GM23248 (cell line): ENCODE measurements at regions not wholly inside any gene's neighbourhood (a gene's known extent, or its start where the extent isn't known, plus 50 kb on each side); places are given as distances from the start of the nearest gene placed in this dataset.

Source experiments
- DNase-seq: peaks from one replicate; pipeline ENCODE4 v3.0.0-alpha.2; 2015
- H2AFZ ChIP-seq: fragments of 200-600 bp; sonication (generic); 2 replicates; pipeline ENCODE4 v1.6.1; 2016; ENCODE audit warnings: antibody characterized with exemption
- H3F3A ChIP-seq: fragments of 200-600 bp; sonication (generic); 2 replicates; pipeline ENCODE4 v1.6.1; 2016; ENCODE audit warnings: mild to moderate bottlenecking, antibody characterized with exemption, mixed run types; ENCODE audit not compliant: insufficient read depth
- H3K27ac ChIP-seq: fragments of 200-600 bp; sonication (generic); 2 replicates; pipeline ENCODE4 v1.5.1; 2016; ENCODE audit warnings: mild to moderate bottlenecking
- H3K27me3 ChIP-seq: fragments of 200-600 bp; sonication (generic); replicated peaks from 2 replicates; pipeline ENCODE4 v1.6.1; 2016; ENCODE audit warnings: mild to moderate bottlenecking; ENCODE audit not compliant: insufficient read depth
- H3K36me3 ChIP-seq: fragments of 200-600 bp; sonication (generic); 2 replicates; pipeline ENCODE4 v1.6.1; 2016; ENCODE audit warnings: low read depth, mild to moderate bottlenecking
- H3K4me1 ChIP-seq: fragments of 200-600 bp; sonication (generic); 2 replicates; pipeline ENCODE4 v1.6.1; 2016; ENCODE audit warnings: mild to moderate bottlenecking; ENCODE audit not compliant: insufficient read depth
- H3K4me2 ChIP-seq: fragments of 200-600 bp; sonication (generic); one replicate; pipeline ENCODE4 v1.6.1; 2016; ENCODE audit warnings: mild to moderate bottlenecking; ENCODE audit not compliant: unreplicated experiment
- H3K4me3 ChIP-seq: fragments of 200-600 bp; sonication (generic); 2 replicates; pipeline ENCODE4 v1.5.1; 2016; ENCODE audit warnings: mild to moderate bottlenecking
- H3K79me2 ChIP-seq: fragments of 200-600 bp; sonication (generic); 2 replicates; pipeline ENCODE4 v1.6.1; 2016; ENCODE audit warnings: mild to moderate bottlenecking; ENCODE audit not compliant: insufficient read depth
- H3K9ac ChIP-seq: fragments of 200-600 bp; sonication (generic); 2 replicates; pipeline ENCODE4 v1.6.1; 2016; ENCODE audit warnings: mild to moderate bottlenecking
- H3K9me2 ChIP-seq: fragments of 200-600 bp; sonication (generic); 2 replicates; pipeline ENCODE4 v1.6.1; 2016; ENCODE audit warnings: mixed run types, mild to moderate bottlenecking, moderate library complexity; ENCODE audit not compliant: insufficient read depth
- H3K9me3 ChIP-seq: fragments of 200-600 bp; sonication (generic); one replicate; pipeline ENCODE4 v1.6.1; 2017; ENCODE audit warnings: low read depth
- H4K20me1 ChIP-seq: fragments of 200-600 bp; sonication (generic); 2 replicates; pipeline ENCODE4 v1.6.0; 2016; ENCODE audit not compliant: insufficient read depth
- EZH2 ChIP-seq: fragments of 200-600 bp; sonication (generic); IDR thresholded peaks from 2 replicates; pipeline ENCODE4 v1.6.1; 2018; ENCODE audit warnings: antibody characterized with exemption, mild to moderate bottlenecking; ENCODE audit not compliant: insufficient read depth, poor library complexity, severe bottlenecking
- EZH2phosphoT487 ChIP-seq: fragments of 200-600 bp; sonication (generic); IDR thresholded peaks from 2 replicates; pipeline ENCODE4 v1.6.1; 2018; ENCODE audit warnings: antibody characterized with exemption, moderate library complexity, mild to moderate bottlenecking, low read depth; ENCODE audit not compliant: insufficient read depth
- WGBS, 2 experiments: methylation state at CpG; one replicate each; pipeline ENCODE4 v1.1.6; 2015 to 2017; ENCODE audit warnings: low lambda C conversion rate in 2 of 2, low coverage in 1 of 2; ENCODE audit errors: missing lambda C conversion rate in 2 of 2; 5-methylcytosine and 5-hydroxymethylcytosine counted together
- in situ Hi-C: fragments of 300-500 bp; cut with MboI; formaldehyde crosslinking; loops from 2 replicates; pipeline ENCODE4 v1.15.0; 2020

DNA sequence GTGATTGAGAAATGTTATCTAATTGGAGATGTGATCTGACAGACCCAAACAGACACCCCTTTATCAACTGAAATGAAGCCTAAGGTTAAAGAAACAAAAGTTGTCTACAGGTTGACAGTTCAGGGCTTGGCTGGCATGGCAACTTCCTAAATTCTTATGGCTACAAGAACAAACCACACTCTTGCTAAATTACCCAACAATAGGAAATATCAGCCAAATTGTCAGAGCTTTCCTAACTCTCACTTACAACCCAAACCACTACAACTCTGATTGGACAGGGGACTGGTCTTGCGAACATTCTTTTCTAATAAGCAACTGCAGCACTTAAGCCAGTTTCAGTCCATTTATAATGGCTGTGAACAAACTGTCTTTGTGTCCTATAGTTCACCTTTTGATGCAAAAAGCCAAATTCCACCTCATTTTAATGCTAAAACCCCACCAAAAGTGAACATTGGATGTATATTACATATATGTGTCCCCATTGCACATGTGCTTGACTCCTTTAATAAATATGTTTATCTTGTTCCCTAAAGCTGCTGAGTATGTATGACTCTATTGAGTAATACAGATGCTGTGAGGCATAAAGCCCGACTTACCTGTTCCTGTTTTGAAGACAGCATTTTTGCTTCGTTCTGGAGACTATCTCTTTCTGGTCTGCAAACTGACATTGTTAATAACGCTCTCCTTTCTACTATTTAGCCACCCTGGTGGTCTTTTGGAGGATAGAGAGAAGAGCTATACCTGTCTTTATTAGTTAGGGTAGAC is 101.3 kb upstream of the HMCN1 start:
- DNase-seq, result peak; percentile 81
- Histone ChIP-seq H3K9ac (no peak overlapping the region), H3K79me2 (no peaks in the 10 kb centered on the region), H3K36me3 (no peaks in the 10 kb centered on the region), H3F3A (peaks cover 4% of the 10 kb centered on the region; the same call in 1 of the 2 replicates), H3K9me2 (no peaks in the 10 kb centered on the region), H3K27ac (no peak overlapping the region), H3K27me3 (no peaks in the 10 kb centered on the region), H4K20me1 (no peaks in the 10 kb centered on the region), H3K9me3 (no peaks in the 10 kb centered on the region), H3K4me3 (no peak overlapping the region), H2AFZ (no peak overlapping the region), H3K4me2 (peak overlapping the region; percentile 6), H3K4me1 (peaks cover 12% of the 10 kb centered on the region)
- in situ Hi-C loops, result no loop called here
- WGBS, 2 experiments, result 76 to 80% methylated on average over 4 of the region's 4 CpGs
- TF ChIP-seq EZH2 (no peak), EZH2phosphoT487 (no peak)

DNA sequence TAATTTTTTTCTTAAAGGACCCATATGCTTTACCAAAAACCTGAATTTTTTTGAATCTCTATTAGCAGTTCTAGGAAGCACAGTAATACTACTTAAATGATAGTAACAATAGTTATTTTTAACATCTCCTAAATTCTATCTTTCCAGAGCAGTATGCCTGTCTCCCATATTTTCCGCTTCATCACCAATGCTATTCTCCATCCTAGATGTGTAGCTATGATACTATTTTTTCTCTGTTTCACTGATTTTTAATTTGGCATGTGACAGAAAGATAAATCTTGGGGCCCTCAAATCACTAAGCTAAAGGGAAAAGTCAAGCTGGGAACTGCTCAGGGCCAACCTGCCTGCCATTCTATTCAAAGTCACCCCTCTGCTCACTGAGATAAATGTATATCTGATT is 102.3 kb upstream of the HMCN1 start:
- in situ Hi-C loops, result no loop called here
- no peaks in the 10 kb centered on the region for H3K9me3 ChIP-seq

DNA sequence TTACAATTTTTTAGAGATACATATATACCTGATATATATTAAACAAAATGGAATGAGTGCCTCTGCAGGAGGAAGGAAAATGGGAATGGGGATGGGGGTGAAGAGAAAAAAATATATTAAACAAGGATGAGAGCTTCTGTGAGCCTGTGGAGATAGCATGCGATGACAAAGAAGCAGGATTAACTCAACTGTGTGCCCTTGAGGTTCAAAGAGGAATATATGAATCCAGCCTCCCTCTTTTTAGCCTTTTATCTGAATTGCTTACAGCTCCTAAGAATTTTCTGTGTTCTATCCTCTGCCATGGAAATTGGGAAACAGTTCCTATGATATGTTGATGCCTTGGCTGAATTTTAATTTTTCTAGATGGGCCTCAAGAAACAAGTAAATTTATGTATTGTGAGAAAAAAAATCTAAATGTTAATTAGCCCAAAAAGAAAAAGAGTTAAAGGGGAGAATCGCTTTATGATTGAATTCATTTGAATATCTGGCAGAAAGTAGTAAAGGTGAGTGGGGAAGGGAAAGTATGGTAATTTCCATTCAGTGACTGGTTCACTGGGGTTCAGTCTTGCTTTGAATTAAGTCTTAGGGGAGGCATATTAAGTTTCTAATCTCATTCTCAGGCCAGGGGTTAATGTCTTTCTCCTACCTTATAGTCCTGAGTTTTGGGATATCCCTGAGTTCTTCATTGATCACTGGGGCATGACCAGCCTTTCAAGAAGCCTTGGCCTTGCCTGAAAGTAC is 106.3 kb upstream of the HMCN1 start:
- DNase-seq, result no peak
- H3K4me3 ChIP-seq, result no peak overlapping the region
- no peaks in the 10 kb centered on the region for H3K36me3 ChIP-seq
- no peak for TF ChIP-seq EZH2
- no peak for TF ChIP-seq EZH2phosphoT487
- H2AFZ ChIP-seq, result no peak overlapping the region
- H3K9ac ChIP-seq, result no peak overlapping the region
- peaks cover under 1% of the 10 kb centered on the region; the same call in 1 of the 2 replicates for H3F3A ChIP-seq
- H3K79me2 ChIP-seq, result no peaks in the 10 kb centered on the region
- no peaks in the 10 kb centered on the region for H4K20me1 ChIP-seq
- no peaks in the 10 kb centered on the region for H3K9me2 ChIP-seq
- WGBS, 2 experiments, result 93 to 94% methylated on average over 2 of the region's 2 CpGs
- H3K27ac ChIP-seq, result no peak overlapping the region
- no peaks in the 10 kb centered on the region for H3K27me3 ChIP-seq
- H3K9me3 ChIP-seq, result no peaks in the 10 kb centered on the region
- H3K4me1 ChIP-seq, result peaks cover 6% of the 10 kb centered on the region
- no peak overlapping the region for H3K4me2 ChIP-seq
- in situ Hi-C loops, result no loop called here

More for the DNA sequence above, 102.3 kb upstream of the HMCN1 start:
- Histone ChIP-seq H3K9me2 (no peaks in the 10 kb centered on the region), H3K79me2 (no peaks in the 10 kb centered on the region), H3F3A (peaks cover 4% of the 10 kb centered on the region; the same call in 1 of the 2 replicates), H2AFZ (no peak overlapping the region), H3K4me1 (peaks cover 12% of the 10 kb centered on the region), H3K27me3 (no peaks in the 10 kb centered on the region), H3K4me3 (no peak overlapping the region), H3K27ac (no peak overlapping the region), H3K4me2 (no peak overlapping the region), H3K36me3 (no peaks in the 10 kb centered on the region), H3K9ac (no peak overlapping the region), H4K20me1 (no peaks in the 10 kb centered on the region)
- 98 to 100% methylated on average over 1 of the region's 1 CpG for WGBS, 2 experiments
- TF ChIP-seq EZH2 (no peak), EZH2phosphoT487 (no peak)
- no peak for DNase-seq

- peaks cover under 1% of the 10 kb centered on the region; the same call in 1 of the 2 replicates for H3K4me1 ChIP-seq
- H3K27me3 ChIP-seq, result no peaks in the 10 kb centered on the region
- no peak for TF ChIP-seq EZH2
- H4K20me1 ChIP-seq, result no peaks in the 10 kb centered on the region
- H3K9me3 ChIP-seq, result no peaks in the 10 kb centered on the region
- in situ Hi-C loops, result no loop called here
- WGBS, 2 experiments, result 65 to 66% methylated on average over 3 of the region's 3 CpGs
- no peaks in the 10 kb centered on the region for H3K36me3 ChIP-seq
- H3F3A ChIP-seq, result no peaks in the 10 kb centered on the region
- H3K4me3 ChIP-seq, result no peak overlapping the region
- H3K27ac ChIP-seq, result no peak overlapping the region
- H3K4me2 ChIP-seq, result no peak overlapping the region
- H3K79me2 ChIP-seq, result no peaks in the 10 kb centered on the region
- no peak overlapping the region for H2AFZ ChIP-seq
- H3K9ac ChIP-seq, result no peak overlapping the region
- no peak for DNase-seq
- H3K9me2 ChIP-seq, result no peaks in the 10 kb centered on the region
These were observed 107.0 kb upstream of the HMCN1 start for GRCh38 chr1:185627171-185627570.
